ENCODE measurements at regions not wholly inside any gene's neighbourhood (a gene's known extent, or its start where the extent isn't known, plus 50 kb on each side); places are given as distances from the start of the nearest gene placed in this dataset.

GRCh38 chr1:5410652-5411051, 581.6 kb downstream of the NPHP4 start:
- TF ChIP-seq CTCF (IDR thresholded peaks at IDR 0.05) (no peak), POLR2A (IDR thresholded peaks at IDR 0.05) (no peak)

All from lower leg skin (tissue), 3 donors.